OCI-LY7 (cell line): ENCODE measurements at regions not wholly inside any gene's neighbourhood (a gene's known extent, or its start where the extent isn't known, plus 50 kb on each side); places are given as distances from the start of the nearest gene placed in this dataset.

Experiments used
- BruUV-seq: library from RNA; stranded (reverse); fragments of 400-500 nt; replicated peaks from 2 replicates; lab custom pipeline; 2021; lab: Mats Ljungman, UMichigan
- CTCF ChIA-PET: fragments of 300-600 bp; sonication (Branson Sonifier 250); formaldehyde crosslinking; loops from one replicate; lab custom pipeline; 2022; ENCODE audit warnings: antibody characterized with exemption; ENCODE audit not compliant: unreplicated experiment; lab: Charles Lee
- POLR2A ChIA-PET: fragments of 300-600 bp; sonication (Branson Sonifier 250); formaldehyde crosslinking; loops from one replicate; lab custom pipeline; 2022; ENCODE audit warnings: antibody characterized with exemption; lab: Charles Lee
- DNase-seq: peaks from one replicate; pipeline ENCODE4 v3.0.0-alpha.2; 2015; ENCODE audit warnings: low spot score
- H2AFZ ChIP-seq: fragments of 200-600 bp; sonication (generic), shearing (Covaris generic); 2 replicates; pipeline ENCODE4 v1.6.1; 2014; ENCODE audit warnings: mild to moderate bottlenecking, antibody characterized with exemption, low read length, moderate library complexity
- H3K27ac ChIP-seq: fragments of 200-600 bp; sonication (generic); 2 replicates; pipeline ENCODE4 v1.5.1; 2014; ENCODE audit warnings: mixed run types, low read depth, mild to moderate bottlenecking, moderate library complexity, low read length, inconsistent platforms; ENCODE audit not compliant: poor library complexity, severe bottlenecking
- H3K36me3 ChIP-seq: fragments of 200-600 bp; sonication (generic); 2 replicates; pipeline ENCODE4 v1.6.1; 2014; ENCODE audit warnings: mild to moderate bottlenecking, antibody characterized with exemption, low read length, moderate library complexity, mixed read lengths; ENCODE audit not compliant: insufficient read depth
- H3K4me1 ChIP-seq: fragments of 200-600 bp; sonication (generic); 2 replicates; pipeline ENCODE4 v1.5.1; 2014; ENCODE audit warnings: mild to moderate bottlenecking, low read length; ENCODE audit not compliant: insufficient read depth, poor library complexity, severe bottlenecking
- H3K4me2 ChIP-seq: fragments of 200-600 bp; sonication (generic); 2 replicates; pipeline ENCODE4 v1.6.1; 2014; ENCODE audit warnings: mild to moderate bottlenecking, low read length
- H3K4me3 ChIP-seq: fragments of 200-600 bp; sonication (generic); 2 replicates; pipeline ENCODE4 v1.5.1; 2014; ENCODE audit warnings: mild to moderate bottlenecking, low read depth, low read length; ENCODE audit not compliant: poor library complexity, severe bottlenecking
- H3K79me2 ChIP-seq: fragments of 200-600 bp; sonication (generic); 2 replicates; pipeline ENCODE4 v1.6.1; 2016; ENCODE audit warnings: low read depth, mild to moderate bottlenecking, low read length, moderate library complexity, mixed read lengths; ENCODE audit not compliant: insufficient read depth
- H3K9me2 ChIP-seq: fragments of 200-600 bp; sonication (generic); 2 replicates; pipeline ENCODE4 v1.6.1; 2016; ENCODE audit warnings: mild to moderate bottlenecking, low read length, mixed read lengths; ENCODE audit not compliant: insufficient read depth
- H3K9me3 ChIP-seq: fragments of 200-600 bp; sonication (generic); 2 replicates; pipeline ENCODE4 v1.6.1; 2014; ENCODE audit warnings: mild to moderate bottlenecking, mixed run types, low read length, mixed read lengths
- H4K20me1 ChIP-seq: fragments of 200-600 bp; sonication (generic); 2 replicates; pipeline ENCODE4 v1.6.1; 2014; ENCODE audit warnings: mild to moderate bottlenecking, antibody characterized with exemption, low read length, moderate library complexity, mixed read lengths; ENCODE audit not compliant: insufficient read depth
- EZH2phosphoT487 ChIP-seq: fragments of 200-600 bp; sonication (generic); IDR thresholded peaks from 2 replicates; pipeline ENCODE4 v1.6.1; 2018; ENCODE audit warnings: low read depth, borderline replicate concordance, mild to moderate bottlenecking, mixed run types, antibody characterized with exemption, low read length, moderate library complexity, mixed read lengths
- intact Hi-C: fragments of 100-400 bp; cut with micrococcal nuclease; formaldehyde crosslinking; loops from one replicate; pipeline ENCODE4 v1.10.0; 2022; ENCODE audit not compliant: unreplicated experiment
- TF ChIP-seq, protein P1 (sequence below): fragments of 200-600 bp; sonication (generic); conservative IDR thresholded peaks from 2 replicates; pipeline ENCODE4 v1.5.1; 2014; ENCODE audit warnings: mild to moderate bottlenecking, antibody characterized with exemption, low read length, moderate library complexity, mixed read lengths

- CTCF ChIA-PET = no interaction called here
- TF ChIP-seq, protein P1, sequence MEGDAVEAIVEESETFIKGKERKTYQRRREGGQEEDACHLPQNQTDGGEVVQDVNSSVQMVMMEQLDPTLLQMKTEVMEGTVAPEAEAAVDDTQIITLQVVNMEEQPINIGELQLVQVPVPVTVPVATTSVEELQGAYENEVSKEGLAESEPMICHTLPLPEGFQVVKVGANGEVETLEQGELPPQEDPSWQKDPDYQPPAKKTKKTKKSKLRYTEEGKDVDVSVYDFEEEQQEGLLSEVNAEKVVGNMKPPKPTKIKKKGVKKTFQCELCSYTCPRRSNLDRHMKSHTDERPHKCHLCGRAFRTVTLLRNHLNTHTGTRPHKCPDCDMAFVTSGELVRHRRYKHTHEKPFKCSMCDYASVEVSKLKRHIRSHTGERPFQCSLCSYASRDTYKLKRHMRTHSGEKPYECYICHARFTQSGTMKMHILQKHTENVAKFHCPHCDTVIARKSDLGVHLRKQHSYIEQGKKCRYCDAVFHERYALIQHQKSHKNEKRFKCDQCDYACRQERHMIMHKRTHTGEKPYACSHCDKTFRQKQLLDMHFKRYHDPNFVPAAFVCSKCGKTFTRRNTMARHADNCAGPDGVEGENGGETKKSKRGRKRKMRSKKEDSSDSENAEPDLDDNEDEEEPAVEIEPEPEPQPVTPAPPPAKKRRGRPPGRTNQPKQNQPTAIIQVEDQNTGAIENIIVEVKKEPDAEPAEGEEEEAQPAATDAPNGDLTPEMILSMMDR = no peak
- no peak for TF ChIP-seq EZH2phosphoT487
Observed at GRCh38 chr7:41886262-41886900, 183.5 kb upstream of the INHBA start.

DNA sequence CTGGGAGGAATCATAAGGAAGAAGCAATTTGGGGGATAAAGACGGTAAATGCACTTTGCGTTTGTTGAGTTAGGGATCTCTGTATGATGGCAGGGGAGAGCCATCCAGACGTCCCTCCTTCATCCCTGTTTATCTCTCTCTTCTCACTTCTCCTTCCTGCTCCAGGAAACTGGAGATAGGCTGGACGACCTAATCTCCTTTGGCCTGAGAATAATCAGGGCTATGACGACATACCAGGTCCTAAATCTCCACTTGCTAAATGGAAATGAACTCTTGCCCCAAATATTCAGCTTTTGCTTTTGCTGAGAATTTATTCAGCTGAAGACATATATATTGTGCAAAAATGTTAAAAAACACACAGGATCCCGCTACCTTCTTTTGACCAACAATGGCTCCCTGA lies 182.9 kb upstream of the INHBA start:
- DNase-seq = no peak
- CTCF ChIA-PET = no interaction called here
- intact Hi-C loops = no loop called here
- TF ChIP-seq, protein P1 = no peak
- no peak for TF ChIP-seq EZH2phosphoT487
- no peaks in the 10 kb centered on the region for H3K36me3 ChIP-seq
- no peak overlapping the region for H3K27ac ChIP-seq
- POLR2A ChIA-PET = interaction anchor here (0.9 kb wide), 1 partner anchor 973 kb away, joined by 5 read pairs; no protein-coding TSS in a partner anchor
- H3K4me3 ChIP-seq = no peak overlapping the region
- BruUV-seq = no TSS peak
- no peak overlapping the region for H2AFZ ChIP-seq
- no peaks in the 10 kb centered on the region for H4K20me1 ChIP-seq
- peaks cover 5% of the 10 kb centered on the region; the same call in 1 of the 2 replicates for H3K9me3 ChIP-seq
- no peak overlapping the region for H3K4me2 ChIP-seq
- no peaks in the 10 kb centered on the region for H3K9me2 ChIP-seq
- H3K4me1 ChIP-seq = peaks cover 16% of the 10 kb centered on the region
- H3K79me2 ChIP-seq = no peaks in the 10 kb centered on the region

More at GRCh38 chr7:41886262-41886900, 183.5 kb upstream of the INHBA start:
- Histone ChIP-seq H3K4me2 (no peak overlapping the region), H3K36me3 (no peaks in the 10 kb centered on the region), H3K4me3 (no peak overlapping the region), H3K27ac (no peak overlapping the region), H2AFZ (no peak overlapping the region), H3K79me2 (no peaks in the 10 kb centered on the region), H3K9me3 (0 out of 2 replicates have a peak, but pooled peaks cover 2% of the 10 kb centered on the region), H3K9me2 (no peaks in the 10 kb centered on the region), H3K4me1 (peaks cover 12% of the 10 kb centered on the region), H4K20me1 (no peaks in the 10 kb centered on the region)
- intact Hi-C loops = no loop called here
- BruUV-seq = no TSS peak
- POLR2A ChIA-PET = interaction anchor here (0.9 kb wide), 1 partner anchor 974 kb away, joined by 5 read pairs; no protein-coding TSS in a partner anchor
- DNase-seq = no peak

DNA sequence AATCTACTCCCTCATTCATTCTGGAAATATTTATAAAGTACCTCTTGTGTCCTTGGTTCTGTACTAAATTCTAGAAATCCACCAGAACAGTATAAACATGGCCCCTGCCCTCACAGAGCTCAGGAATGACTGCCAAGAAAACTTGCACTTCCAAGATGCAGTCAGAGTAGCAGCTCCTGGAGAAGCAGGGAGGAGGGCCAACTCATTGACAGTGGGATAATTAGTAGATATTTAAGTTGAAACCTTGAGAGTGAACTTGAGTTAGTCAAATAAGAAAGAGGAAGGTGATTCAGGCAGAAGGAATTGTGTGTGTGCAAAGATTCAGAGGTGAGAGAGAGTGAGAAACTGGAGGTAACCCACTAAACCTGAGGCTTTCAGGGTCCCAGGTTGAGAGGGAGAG lies 182.2 kb upstream of the INHBA start:
- ChIA-PET POLR2A (no interaction called here), CTCF (no interaction called here)
- intact Hi-C loops = no loop called here
- Histone ChIP-seq H3K4me1 (peaks cover 16% of the 10 kb centered on the region), H2AFZ (no peak overlapping the region), H3K27ac (no peak overlapping the region), H3K4me3 (no peak overlapping the region), H3K79me2 (no peaks in the 10 kb centered on the region), H3K9me3 (peaks cover 5% of the 10 kb centered on the region; the same call in 1 of the 2 replicates), H3K36me3 (no peaks in the 10 kb centered on the region), H3K4me2 (no peak overlapping the region), H4K20me1 (no peaks in the 10 kb centered on the region), H3K9me2 (no peaks in the 10 kb centered on the region)
- TF ChIP-seq, protein P1 = no peak
- TF ChIP-seq EZH2phosphoT487 = no peak
- no TSS peak for BruUV-seq
- no peak for DNase-seq
